CD1c-positive myeloid dendritic cell (primary cell): ENCODE measurements at regions not wholly inside any gene's neighbourhood (a gene's known extent, or its start where the extent isn't known, plus 50 kb on each side); places are given as distances from the start of the nearest gene placed in this dataset.
"Not testable (repeated sequence)": the region's sequence is repeated elsewhere in the genome, so short reads cannot be mapped to it uniquely, and the experiment has no call there.

Source experiments
- DNase-seq: peaks from one replicate; pipeline ENCODE4 v3.0.0-alpha.2; 2016; ENCODE audit errors: extremely low spot score

- no peak for DNase-seq
Measured at GRCh38 chr3:20254268-20255117, 68.5 kb upstream of the SGO1 start.

DNA sequence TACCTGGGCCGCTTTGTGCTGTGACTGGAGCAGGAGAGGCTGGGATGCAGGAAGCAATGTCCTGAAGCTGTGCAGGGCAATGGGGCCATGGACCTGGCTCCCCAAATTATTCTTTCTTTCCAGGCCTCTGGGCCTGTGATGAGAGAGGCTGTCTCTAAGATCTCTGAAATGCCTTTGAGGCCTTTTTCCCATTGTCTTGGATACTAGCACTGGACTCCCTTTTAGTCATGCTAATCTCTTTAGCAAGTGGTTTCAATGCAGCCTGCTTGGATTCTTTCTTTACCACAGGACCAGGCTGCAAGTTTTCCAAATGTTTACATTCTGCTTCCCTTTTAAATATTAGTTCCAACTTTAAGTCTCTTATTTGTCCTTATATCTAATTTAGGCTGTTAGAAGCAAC lies 64.8 kb upstream of the SGO1 start:
- DNase-seq = no peak

GRCh38 chr3:20250314-20250713 lies 64.3 kb upstream of the SGO1 start:
- DNase-seq = no peak

- DNase-seq = no peak
Measured at GRCh38 chr3:20246662-20247061, 60.7 kb upstream of the SGO1 start.

DNA sequence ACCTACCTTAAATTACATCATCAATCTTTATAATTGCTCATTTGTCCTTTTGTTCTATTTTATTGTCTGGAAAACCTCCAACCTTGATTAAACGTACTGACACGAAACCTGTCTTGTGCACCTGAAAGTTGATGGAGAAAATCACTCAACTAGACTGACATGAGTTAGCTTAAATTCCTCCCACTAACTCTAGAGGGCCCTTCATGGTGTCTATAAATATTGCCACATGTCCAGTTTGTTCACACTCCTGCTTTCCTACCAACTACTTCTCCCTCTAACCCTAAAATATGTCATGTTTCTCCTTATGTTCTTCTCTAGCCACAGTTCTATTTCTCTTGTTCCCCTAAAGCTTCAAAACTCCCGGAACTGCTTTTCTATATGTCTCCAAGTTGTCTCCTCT lies 59.8 kb upstream of the SGO1 start:
- DNase-seq = no peak

DNA sequence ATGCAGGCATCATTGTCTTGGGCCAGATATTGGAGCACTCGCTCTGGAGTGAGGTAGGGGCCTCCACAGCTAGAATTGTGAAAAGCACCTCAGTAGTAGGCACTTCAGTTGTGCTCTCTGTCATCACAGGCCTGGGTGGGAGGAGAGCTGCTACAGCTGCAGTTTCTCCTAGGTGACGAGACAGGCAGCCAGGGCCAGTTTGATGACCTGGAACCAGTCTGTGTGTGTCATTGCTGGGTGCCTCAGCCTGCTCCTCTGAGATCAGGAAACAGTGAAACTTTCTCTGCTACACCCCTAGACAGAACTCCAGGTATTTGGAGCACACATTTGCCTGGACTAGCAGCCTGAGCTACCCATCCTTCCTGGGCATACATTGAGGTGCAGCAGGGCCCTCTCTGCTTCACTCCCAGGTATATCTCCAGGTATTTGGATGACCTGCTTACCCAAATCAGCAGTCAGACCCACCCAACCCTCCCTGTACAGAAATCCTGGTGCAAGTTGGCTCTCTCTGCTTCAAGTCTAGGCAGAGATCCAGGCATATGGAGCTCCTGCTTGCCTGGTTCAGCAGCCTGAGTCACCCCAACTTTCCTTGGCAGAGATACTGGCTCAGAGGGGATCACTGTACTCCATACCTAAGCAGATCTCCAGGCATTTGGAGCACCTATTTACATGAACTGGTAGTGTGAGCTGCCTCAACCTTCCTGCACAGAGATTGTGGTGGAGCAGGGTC lies 54.3 kb upstream of the SGO1 start:
- no peak for DNase-seq

- not testable (repeated sequence) for DNase-seq
Measured at GRCh38 chr3:20238199-20238598, 52.2 kb upstream of the SGO1 start.

DNA sequence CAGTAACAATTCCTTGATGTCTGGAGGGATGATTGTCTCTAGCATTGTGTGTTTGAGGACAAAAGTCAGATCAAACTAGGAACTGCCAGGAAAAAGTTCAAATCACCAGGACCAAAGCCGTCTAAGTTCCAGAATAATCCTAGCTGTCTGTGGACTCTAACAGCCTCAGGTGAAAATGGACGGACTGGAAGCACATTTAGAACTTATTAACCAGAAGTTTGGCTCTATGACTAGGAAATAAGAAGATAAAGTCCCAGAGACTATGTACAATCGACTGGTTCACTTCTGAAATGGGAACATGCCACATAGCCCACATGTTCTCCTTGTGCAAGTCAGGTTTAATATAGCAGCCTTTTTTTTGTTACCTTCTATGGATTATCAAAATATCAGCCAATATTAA lies 50.6 kb upstream of the SGO1 start:
- no peak for DNase-seq
